Ishikawa (cell line): ENCODE measurements at regions not wholly inside any gene's neighbourhood (a gene's known extent, or its start where the extent isn't known, plus 50 kb on each side); places are given as distances from the start of the nearest gene placed in this dataset.

Experiments
- CEBPB ChIP-seq: IDR thresholded peaks from 2 replicates; pipeline ENCODE4 v1.6.1; 2012
- CREB1 ChIP-seq: IDR thresholded peaks from 2 replicates; pipeline ENCODE4 v1.6.1; 2012; ENCODE audit warnings: low read depth
- EGR1 ChIP-seq: IDR thresholded peaks from 2 replicates; pipeline ENCODE4 v1.6.1; 2012
- EP300 ChIP-seq: IDR thresholded peaks from 2 replicates; pipeline ENCODE4 v1.6.1; 2012; ENCODE audit warnings: borderline replicate concordance
- FOXM1 ChIP-seq: IDR thresholded peaks from 2 replicates; pipeline ENCODE4 v1.6.1; 2012; ENCODE audit warnings: low read depth, borderline replicate concordance
- MAX ChIP-seq: IDR thresholded peaks from 2 replicates; pipeline ENCODE4 v1.6.1; 2012
- NFIC ChIP-seq: IDR thresholded peaks from 2 replicates; pipeline ENCODE4 v1.6.1; 2012
- RAD21 ChIP-seq: IDR thresholded peaks from 2 replicates; pipeline ENCODE4 v1.6.1; 2012; ENCODE audit warnings: low read depth
- REST ChIP-seq: IDR thresholded peaks from 2 replicates; pipeline ENCODE4 v1.6.1; 2012; ENCODE audit warnings: low read depth, mild to moderate bottlenecking
- TAF1 ChIP-seq: IDR thresholded peaks from 2 replicates; pipeline ENCODE4 v1.6.1; 2012; ENCODE audit warnings: low read depth, mild to moderate bottlenecking
- TCF12 ChIP-seq: IDR thresholded peaks from 2 replicates; pipeline ENCODE4 v1.6.1; 2012; ENCODE audit warnings: low read depth
- TEAD4 ChIP-seq: IDR thresholded peaks from 2 replicates; pipeline ENCODE4 v1.6.1; 2012
- USF1 ChIP-seq: IDR thresholded peaks from 2 replicates; pipeline ENCODE4 v1.6.1; 2012
- YY1 ChIP-seq: IDR thresholded peaks from 2 replicates; pipeline ENCODE4 v1.6.1; 2012; ENCODE audit warnings: low read depth
- ZBTB7A ChIP-seq: IDR thresholded peaks from 2 replicates; pipeline ENCODE4 v1.6.1; 2012; ENCODE audit warnings: low read depth

GRCh38 chr3:84820906-84821305 lies 137.9 kb upstream of the CADM2 start:
- TF ChIP-seq CREB1 = no peak

- TF ChIP-seq USF1 = no peak
- no peak for TF ChIP-seq TEAD4
- no peak for TF ChIP-seq REST
- TF ChIP-seq RAD21 = no peak
- no peak for TF ChIP-seq TCF12
- TF ChIP-seq ZBTB7A = no peak
- no peak for TF ChIP-seq EP300
- no peak for TF ChIP-seq TAF1
- TF ChIP-seq CREB1 = no peak
- no peak for TF ChIP-seq FOXM1
- no peak for TF ChIP-seq YY1
- TF ChIP-seq MAX = no peak
- TF ChIP-seq EGR1 = no peak
- TF ChIP-seq NFIC = no peak
Observed at GRCh38 chr3:84825817-84826216, 133.0 kb upstream of the CADM2 start.

- TF ChIP-seq NFIC = no peak
- TF ChIP-seq YY1 = no peak
- no peak for TF ChIP-seq EGR1
- no peak for TF ChIP-seq MAX
- TF ChIP-seq CEBPB = no peak
- TF ChIP-seq FOXM1 = no peak
- TF ChIP-seq TEAD4 = no peak
- no peak for TF ChIP-seq USF1
Observed at GRCh38 chr3:84830476-84830875, 128.3 kb upstream of the CADM2 start.

GRCh38 chr3:84835366-84835765 lies 123.4 kb upstream of the CADM2 start:
- no peak for TF ChIP-seq TEAD4
- no peak for TF ChIP-seq CEBPB
- no peak for TF ChIP-seq TCF12
- TF ChIP-seq CREB1 = no peak
- TF ChIP-seq EGR1 = no peak
- TF ChIP-seq ZBTB7A = no peak
- TF ChIP-seq YY1 = no peak
- TF ChIP-seq TAF1 = no peak
- TF ChIP-seq NFIC = no peak
- TF ChIP-seq RAD21 = no peak

- TF ChIP-seq NFIC (peak; percentile 61), EP300 (no peak)
Observed at GRCh38 chr3:84836961-84837360, 121.8 kb upstream of the CADM2 start.

- TF ChIP-seq TEAD4 (no peak), USF1 (no peak), RAD21 (no peak), TAF1 (no peak), EGR1 (no peak), CREB1 (no peak), EP300 (no peak), FOXM1 (no peak), TCF12 (no peak), ZBTB7A (no peak), YY1 (no peak), MAX (no peak), REST (no peak), CEBPB (no peak), NFIC (no peak)
Observed at GRCh38 chr3:84877092-84877491, 81.7 kb upstream of the CADM2 start.
